ENCODE measurements at regions not wholly inside any gene's neighbourhood (a gene's known extent, or its start where the extent isn't known, plus 50 kb on each side); places are given as distances from the start of the nearest gene placed in this dataset.
"Not testable (repeated sequence)": the region's sequence is repeated elsewhere in the genome, so short reads cannot be mapped to it uniquely, and the experiment has no call there.

DNA sequence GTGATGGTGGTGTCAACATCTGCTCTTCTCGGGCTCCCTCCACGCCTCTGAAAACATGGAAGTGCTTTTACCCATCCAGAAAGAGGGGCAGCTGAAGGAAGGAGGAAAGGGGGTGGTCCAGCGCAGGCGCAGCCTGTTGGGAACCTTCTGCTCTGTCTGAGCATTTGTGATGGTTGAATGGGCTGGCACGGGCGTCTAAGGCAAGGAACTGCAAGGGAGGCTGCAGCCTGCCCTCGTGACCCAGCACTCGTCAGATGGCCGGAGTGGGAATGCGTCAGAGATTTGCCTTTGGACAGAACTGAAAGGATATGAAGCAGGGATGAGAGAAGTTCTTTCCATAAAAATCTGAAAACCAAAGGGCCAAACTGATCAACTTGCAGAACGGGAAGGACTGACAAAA, 62.3 kb upstream of the PLGLB2 start:
- not testable (repeated sequence) for TF ChIP-seq CTCF (IDR thresholded peaks at IDR 0.05); EP300 (IDR thresholded peaks at IDR 0.05; ENCODE audit: low read depth); POLR2AphosphoS5 (IDR thresholded peaks at IDR 0.05)
